H1 (cell line): ENCODE measurements at regions not wholly inside any gene's neighbourhood (a gene's known extent, or its start where the extent isn't known, plus 50 kb on each side); places are given as distances from the start of the nearest gene placed in this dataset.

ENCODE experiments used
- POLR2A ChIP-seq, 2 experiments: IDR thresholded peaks; 1 replicate in 1 of 2; 2 replicates in 1 of 2; pipeline ENCODE4 v1.6.1; 2011; ENCODE audit warnings: low read depth in 2 of 2, low read length in 2 of 2, mild to moderate bottlenecking in 2 of 2; ENCODE audit errors: control extremely low read depth in 1 of 2
- RBBP5 ChIP-seq: IDR thresholded peaks from 2 replicates; pipeline ENCODE4 v1.7.1; 2012; ENCODE audit warnings: low read depth, mild to moderate bottlenecking, inconsistent platforms, low read length, moderate library complexity, borderline replicate concordance

- TF ChIP-seq RBBP5 (no peak), POLR2A (IDR thresholded peaks at IDR 0.05; ENCODE audit: control extremely low read depth in 1 of 2, low read depth in 2 of 2, low read length in 2 of 2) (no peak)
These were observed 148.6 kb downstream of the MIS18A start (continued) for GRCh38 chr21:32130031-32130891.
